Activated CD4-positive, alpha-beta memory T cell treated with anti-CD3 and anti-CD28 coated beads for 36 hours (primary cell): ENCODE measurements at regions not wholly inside any gene's neighbourhood (a gene's known extent, or its start where the extent isn't known, plus 50 kb on each side); places are given as distances from the start of the nearest gene placed in this dataset.

ENCODE experiments used
- CTCF ChIA-PET: fragments of 350-600 bp; sonication (Branson Sonifier 250); formaldehyde crosslinking; loops from one replicate; lab custom pipeline; 2021; ENCODE audit warnings: antibody characterized with exemption, inconsistent platforms; lab: Charles Lee
- POLR2A ChIA-PET: fragments of 350-600 bp; sonication (Branson Sonifier 250); formaldehyde crosslinking; loops from one replicate; lab custom pipeline; 2021; ENCODE audit warnings: antibody characterized with exemption; lab: Charles Lee
- DNase-seq: peaks from one replicate; pipeline ENCODE4 v3.0.0-alpha.2; 2020
- H3K27ac Mint-ChIP-seq: one replicate; pipeline ENCODE4 v1.8.0; 2021; ENCODE audit warnings: mixed read lengths
- H3K27me3 Mint-ChIP-seq: one replicate; pipeline ENCODE4 v1.8.0; 2021; ENCODE audit warnings: mixed read lengths
- H3K36me3 Mint-ChIP-seq: one replicate; pipeline ENCODE4 v1.8.0; 2021; ENCODE audit warnings: mixed read lengths
- H3K4me1 Mint-ChIP-seq: one replicate; pipeline ENCODE4 v1.8.0; 2021; ENCODE audit warnings: low read depth, mixed read lengths
- H3K4me3 Mint-ChIP-seq: one replicate; pipeline ENCODE4 v1.8.0; 2021; ENCODE audit warnings: mild to moderate bottlenecking, mixed read lengths
- H3K9me3 Mint-ChIP-seq: one replicate; pipeline ENCODE4 v1.8.0; 2021; ENCODE audit warnings: mixed read lengths
- intact Hi-C: fragments of 100-400 bp; cut with micrococcal nuclease; formaldehyde crosslinking; loops from one replicate; pipeline ENCODE4 v1.15.1; 2023

- ChIA-PET CTCF (no interaction called here), POLR2A (no interaction called here)
- no peaks in the 10 kb centered on the region for H3K9me3 Mint-ChIP-seq
- H3K27me3 Mint-ChIP-seq = no peaks in the 10 kb centered on the region
- intact Hi-C loops = no loop called here
- H3K27ac Mint-ChIP-seq = no peak overlapping the region
- H3K4me1 Mint-ChIP-seq = peaks cover 12% of the 10 kb centered on the region
- H3K36me3 Mint-ChIP-seq = no peaks in the 10 kb centered on the region
- DNase-seq = no peak
- no peak overlapping the region for H3K4me3 Mint-ChIP-seq
Observed at GRCh38 chrX:10038585-10038984, 71.4 kb downstream of the CLDN34 start.

GRCh38 chrX:10039821-10040793, 72.9 kb downstream of the CLDN34 start:
- intact Hi-C loops = no loop called here
- ChIA-PET CTCF (no interaction called here), POLR2A (no interaction called here)
- DNase-seq = no peak
- Mint-ChIP-seq H3K27me3 (no peaks in the 10 kb centered on the region), H3K9me3 (no peaks in the 10 kb centered on the region), H3K4me3 (no peak overlapping the region), H3K4me1 (peaks cover 12% of the 10 kb centered on the region), H3K27ac (no peak overlapping the region), H3K36me3 (no peaks in the 10 kb centered on the region)

- H3K36me3 Mint-ChIP-seq = no peaks in the 10 kb centered on the region
- ChIA-PET CTCF (no interaction called here), POLR2A (no interaction called here)
- intact Hi-C loops = no loop called here
- H3K27ac Mint-ChIP-seq = no peak overlapping the region
- no peaks in the 10 kb centered on the region for H3K27me3 Mint-ChIP-seq
- no peak overlapping the region for H3K4me3 Mint-ChIP-seq
- peaks cover 12% of the 10 kb centered on the region for H3K4me1 Mint-ChIP-seq
- no peak for DNase-seq
- H3K9me3 Mint-ChIP-seq = no peaks in the 10 kb centered on the region
Observed at GRCh38 chrX:10040961-10041360, 73.8 kb downstream of the CLDN34 start.

GRCh38 chrX:10041383-10041782, 74.2 kb downstream of the CLDN34 start:
- CTCF ChIA-PET = no interaction called here
- no peaks in the 10 kb centered on the region for H3K9me3 Mint-ChIP-seq

GRCh38 chrX:10042055-10042454, 74.9 kb downstream of the CLDN34 start:
- peaks cover 12% of the 10 kb centered on the region for H3K4me1 Mint-ChIP-seq
- no peak overlapping the region for H3K27ac Mint-ChIP-seq
- H3K36me3 Mint-ChIP-seq = no peaks in the 10 kb centered on the region
- H3K9me3 Mint-ChIP-seq = no peaks in the 10 kb centered on the region
- no peak overlapping the region for H3K4me3 Mint-ChIP-seq
- intact Hi-C loops = no loop called here
- ChIA-PET CTCF (no interaction called here), POLR2A (no interaction called here)
- H3K27me3 Mint-ChIP-seq = no peaks in the 10 kb centered on the region
- DNase-seq = no peak

More at GRCh38 chrX:10041383-10041782, 74.2 kb downstream of the CLDN34 start:
- Mint-ChIP-seq H3K36me3 (no peaks in the 10 kb centered on the region), H3K4me3 (no peak overlapping the region), H3K27me3 (no peaks in the 10 kb centered on the region), H3K27ac (no peak overlapping the region), H3K4me1 (peaks cover 12% of the 10 kb centered on the region)
- DNase-seq = no peak
- intact Hi-C loops = no loop called here
- POLR2A ChIA-PET = no interaction called here

- Mint-ChIP-seq H3K27ac (no peak overlapping the region), H3K4me1 (peaks cover 12% of the 10 kb centered on the region), H3K27me3 (no peaks in the 10 kb centered on the region), H3K9me3 (no peaks in the 10 kb centered on the region), H3K4me3 (no peak overlapping the region), H3K36me3 (no peaks in the 10 kb centered on the region)
- no peak for DNase-seq
- ChIA-PET POLR2A (no interaction called here), CTCF (no interaction called here)
- intact Hi-C loops = no loop called here
Observed at GRCh38 chrX:10043386-10043785, 76.2 kb downstream of the CLDN34 start.

GRCh38 chrX:10044021-10044420, 76.9 kb downstream of the CLDN34 start:
- intact Hi-C loops = no loop called here
- H3K27me3 Mint-ChIP-seq = no peaks in the 10 kb centered on the region
- POLR2A ChIA-PET = no interaction called here
- no peak overlapping the region for H3K4me3 Mint-ChIP-seq
- H3K9me3 Mint-ChIP-seq = no peaks in the 10 kb centered on the region
- no peaks in the 10 kb centered on the region for H3K36me3 Mint-ChIP-seq
- H3K27ac Mint-ChIP-seq = no peak overlapping the region
- peaks cover 12% of the 10 kb centered on the region for H3K4me1 Mint-ChIP-seq
- CTCF ChIA-PET = no interaction called here
- DNase-seq = no peak

GRCh38 chrX:10045327-10046000, 78.3 kb downstream of the CLDN34 start:
- DNase-seq = no peak
- no peaks in the 10 kb centered on the region for H3K9me3 Mint-ChIP-seq
- intact Hi-C loops = no loop called here
- H3K4me3 Mint-ChIP-seq = no peak overlapping the region
- no peaks in the 10 kb centered on the region for H3K4me1 Mint-ChIP-seq
- ChIA-PET POLR2A (no interaction called here), CTCF (no interaction called here)
- H3K27ac Mint-ChIP-seq = no peak overlapping the region
- no peaks in the 10 kb centered on the region for H3K27me3 Mint-ChIP-seq
- H3K36me3 Mint-ChIP-seq = no peaks in the 10 kb centered on the region

GRCh38 chrX:10047133-10047532, 80.0 kb downstream of the CLDN34 start:
- POLR2A ChIA-PET = no interaction called here
- Mint-ChIP-seq H3K27me3 (no peaks in the 10 kb centered on the region), H3K9me3 (no peaks in the 10 kb centered on the region), H3K36me3 (no peaks in the 10 kb centered on the region), H3K4me3 (no peak overlapping the region), H3K27ac (no peak overlapping the region), H3K4me1 (peaks cover 11% of the 10 kb centered on the region)
- CTCF ChIA-PET = interaction anchor here (1.2 kb wide), 1 partner anchor 34 kb away, joined by 3 read pairs; no protein-coding TSS in a partner anchor
- intact Hi-C loops = no loop called here
- DNase-seq = no peak

GRCh38 chrX:10047631-10048030, 80.5 kb downstream of the CLDN34 start:
- Mint-ChIP-seq H3K27me3 (no peaks in the 10 kb centered on the region), H3K9me3 (no peaks in the 10 kb centered on the region), H3K27ac (no peak overlapping the region), H3K36me3 (no peaks in the 10 kb centered on the region), H3K4me3 (no peak overlapping the region), H3K4me1 (peaks cover 13% of the 10 kb centered on the region)
- ChIA-PET POLR2A (no interaction called here), CTCF (interaction anchor here (1.2 kb wide), 1 partner anchor 35 kb away, joined by 3 read pairs; no protein-coding TSS in a partner anchor)
- no peak for DNase-seq
- intact Hi-C loops = no loop called here

GRCh38 chrX:10048076-10048475, 80.9 kb downstream of the CLDN34 start:
- Mint-ChIP-seq H3K9me3 (no peaks in the 10 kb centered on the region), H3K4me1 (peaks cover 13% of the 10 kb centered on the region), H3K4me3 (no peak overlapping the region), H3K27ac (no peak overlapping the region), H3K27me3 (no peaks in the 10 kb centered on the region), H3K36me3 (no peaks in the 10 kb centered on the region)
- DNase-seq = no peak
- intact Hi-C loops = no loop called here
- CTCF ChIA-PET = interaction anchor here (1.2 kb wide), 1 partner anchor 35 kb away, joined by 3 read pairs; no protein-coding TSS in a partner anchor
- POLR2A ChIA-PET = no interaction called here

GRCh38 chrX:10048707-10049106, 81.5 kb downstream of the CLDN34 start:
- no peak for DNase-seq
- Mint-ChIP-seq H3K36me3 (no peaks in the 10 kb centered on the region), H3K27me3 (no peaks in the 10 kb centered on the region), H3K4me3 (no peak overlapping the region), H3K27ac (no peak overlapping the region), H3K4me1 (peaks cover 13% of the 10 kb centered on the region), H3K9me3 (no peaks in the 10 kb centered on the region)
- ChIA-PET POLR2A (no interaction called here), CTCF (no interaction called here)
- intact Hi-C loops = no loop called here
